Activated naive CD4-positive, alpha-beta T cell treated with anti-CD3 and anti-CD28 coated beads for 36 hours (primary cell): ENCODE measurements at regions not wholly inside any gene's neighbourhood (a gene's known extent, or its start where the extent isn't known, plus 50 kb on each side); places are given as distances from the start of the nearest gene placed in this dataset.

Experiments
- CTCF ChIA-PET: fragments of 350-600 bp; sonication (Branson Sonifier 250); formaldehyde crosslinking; loops from one replicate; lab custom pipeline; 2021; ENCODE audit warnings: antibody characterized with exemption; lab: Charles Lee
- DNase-seq: peaks from one replicate; pipeline ENCODE4 v3.0.0-alpha.2; 2020
- H3K27ac Mint-ChIP-seq: one replicate; pipeline ENCODE4 v1.8.0; 2021; ENCODE audit warnings: mild to moderate bottlenecking, mixed read lengths
- H3K27me3 Mint-ChIP-seq: one replicate; pipeline ENCODE4 v1.8.0; 2021; ENCODE audit warnings: low read depth, mixed read lengths
- H3K36me3 Mint-ChIP-seq: one replicate; pipeline ENCODE4 v1.8.0; 2021; ENCODE audit warnings: low read depth, mixed read lengths
- H3K4me1 Mint-ChIP-seq: one replicate; pipeline ENCODE4 v1.8.0; 2021; ENCODE audit warnings: low read depth, mixed read lengths
- H3K4me3 Mint-ChIP-seq: one replicate; pipeline ENCODE4 v1.8.0; 2021; ENCODE audit warnings: mild to moderate bottlenecking, moderate library complexity, mixed read lengths
- H3K9me3 Mint-ChIP-seq: one replicate; pipeline ENCODE4 v1.8.0; 2021; ENCODE audit warnings: mixed read lengths
- intact Hi-C: fragments of 100-400 bp; cut with micrococcal nuclease; formaldehyde crosslinking; loops from one replicate; pipeline ENCODE4 v1.15.1; 2023

DNA sequence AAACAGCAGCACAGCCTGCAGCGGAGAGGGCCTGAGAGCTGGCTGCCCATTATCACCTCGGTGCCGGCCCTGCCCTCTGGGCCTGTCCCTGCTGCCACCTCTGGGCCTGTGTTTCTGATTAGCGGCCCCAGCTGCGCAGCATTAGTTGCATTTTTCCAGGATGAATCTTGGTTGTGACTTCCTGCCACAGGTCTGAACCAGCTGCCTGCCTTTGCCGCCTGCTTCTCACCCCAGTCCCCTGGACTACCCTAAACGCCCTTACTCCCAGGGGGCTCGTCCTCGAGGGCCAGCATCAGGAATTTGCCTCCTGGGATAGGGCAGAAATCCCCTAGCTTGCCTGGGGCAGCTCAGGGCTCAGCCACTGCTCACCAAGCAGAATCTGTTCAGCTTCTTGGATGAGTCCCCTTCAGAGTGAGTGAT, 342.8 kb downstream of the DYSF start:
- Mint-ChIP-seq H3K27me3 (no peaks in the 10 kb centered on the region), H3K4me1 (no peaks in the 10 kb centered on the region), H3K4me3 (no peak overlapping the region), H3K9me3 (no peaks in the 10 kb centered on the region), H3K36me3 (no peaks in the 10 kb centered on the region), H3K27ac (no peak overlapping the region)
- CTCF ChIA-PET, result interaction anchor here (1.3 kb wide), 2 partner anchors 14 to 18 kb away, joined by 3 to 4 read pairs; no protein-coding TSS in a partner anchor
- no peak for DNase-seq
- intact Hi-C loops, result loop anchor here (5.0 to 10.0 kb wide), 2 partner anchors 184 to 779 kb away; no protein-coding TSS in a partner anchor

DNA sequence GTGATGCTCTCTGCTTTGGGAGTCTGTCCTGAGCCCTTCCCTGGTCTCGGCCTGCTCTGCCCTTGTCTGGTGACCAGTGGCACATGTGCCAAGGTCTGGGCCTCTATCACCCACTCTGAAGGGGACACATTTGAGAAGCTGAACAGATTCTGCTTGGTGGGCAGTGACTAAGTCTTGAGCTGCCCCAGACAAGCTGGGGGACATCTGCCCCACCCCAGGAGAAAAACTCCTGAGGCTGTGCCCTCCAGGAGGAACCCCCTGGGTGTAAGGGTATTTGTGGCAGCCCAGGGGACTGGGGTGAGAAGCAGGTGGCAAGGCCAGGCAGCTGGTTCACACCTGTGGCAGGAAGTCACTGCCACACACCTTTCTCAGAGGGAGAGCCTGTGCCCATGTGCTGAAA, 342.1 kb downstream of the DYSF start:
- Mint-ChIP-seq H3K9me3 (no peaks in the 10 kb centered on the region), H3K36me3 (no peaks in the 10 kb centered on the region), H3K4me3 (no peak overlapping the region), H3K4me1 (no peaks in the 10 kb centered on the region), H3K27me3 (no peaks in the 10 kb centered on the region), H3K27ac (no peak overlapping the region)
- intact Hi-C loops, result loop anchor here (5.0 to 10.0 kb wide), 2 partner anchors 183 to 779 kb away; no protein-coding TSS in a partner anchor
- CTCF ChIA-PET, result interaction anchor here (1.3 kb wide), 1 partner anchor 17 kb away, joined by 3 read pairs; no protein-coding TSS in a partner anchor
- DNase-seq, result no peak

DNA sequence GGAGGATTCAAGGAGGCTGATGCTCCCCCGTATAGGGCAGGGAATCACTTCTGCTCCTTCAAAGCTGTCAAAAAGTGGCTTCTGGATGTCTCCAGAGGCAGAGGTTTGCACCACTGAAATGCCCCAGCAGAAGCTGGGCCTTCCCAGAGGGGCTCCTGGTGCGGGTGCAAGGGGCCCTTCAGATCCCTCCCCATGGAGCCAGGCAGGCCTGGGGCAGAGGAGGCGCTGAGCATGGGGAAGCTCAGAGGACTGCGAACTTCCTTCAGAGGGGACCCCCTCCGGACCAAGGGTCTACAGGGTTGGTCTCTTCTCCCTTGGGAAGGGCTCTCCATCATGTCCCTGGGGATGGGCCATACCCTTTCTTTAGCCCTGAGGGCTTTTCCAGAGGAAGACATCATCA, 341.2 kb downstream of the DYSF start:
- Mint-ChIP-seq H3K27ac (no peak overlapping the region), H3K27me3 (no peaks in the 10 kb centered on the region), H3K4me3 (no peak overlapping the region), H3K4me1 (no peaks in the 10 kb centered on the region), H3K36me3 (no peaks in the 10 kb centered on the region), H3K9me3 (no peaks in the 10 kb centered on the region)
- CTCF ChIA-PET, result interaction anchor here (1.3 kb wide), 1 partner anchor 16 kb away, joined by 3 read pairs; no protein-coding TSS in a partner anchor
- DNase-seq, result no peak
- intact Hi-C loops, result loop anchor here (5.0 to 10.0 kb wide), 2 partner anchors 182 to 780 kb away; no protein-coding TSS in a partner anchor

DNA sequence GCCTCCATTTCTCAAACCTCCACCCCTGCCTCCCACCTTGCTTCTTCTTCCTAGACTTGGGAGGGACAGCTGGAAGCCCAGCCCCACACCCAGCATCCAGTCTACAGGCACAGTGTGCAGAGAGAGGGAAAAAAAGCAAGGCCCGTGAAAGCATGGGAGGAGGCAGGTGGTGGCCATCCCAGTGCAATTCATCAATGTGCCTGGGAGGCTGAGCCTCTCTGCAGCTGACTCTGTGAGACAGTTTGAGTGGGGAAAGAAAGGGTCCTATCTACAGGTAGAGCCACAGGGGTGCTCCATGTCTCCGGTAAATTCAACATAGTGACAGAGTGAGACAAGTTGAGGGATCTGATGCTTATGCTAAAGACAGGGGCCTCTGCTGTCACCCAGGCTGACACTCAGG, 340.6 kb downstream of the DYSF start:
- CTCF ChIA-PET, result no interaction called here
- no peaks in the 10 kb centered on the region for H3K4me1 Mint-ChIP-seq
- H3K27ac Mint-ChIP-seq, result no peak overlapping the region
- H3K27me3 Mint-ChIP-seq, result no peaks in the 10 kb centered on the region
- no peaks in the 10 kb centered on the region for H3K36me3 Mint-ChIP-seq
- H3K4me3 Mint-ChIP-seq, result no peak overlapping the region
- no peak for DNase-seq
- no peaks in the 10 kb centered on the region for H3K9me3 Mint-ChIP-seq
- intact Hi-C loops, result loop anchor here (10.0 kb wide), 1 partner anchor 781 kb away; no protein-coding TSS in a partner anchor

DNA sequence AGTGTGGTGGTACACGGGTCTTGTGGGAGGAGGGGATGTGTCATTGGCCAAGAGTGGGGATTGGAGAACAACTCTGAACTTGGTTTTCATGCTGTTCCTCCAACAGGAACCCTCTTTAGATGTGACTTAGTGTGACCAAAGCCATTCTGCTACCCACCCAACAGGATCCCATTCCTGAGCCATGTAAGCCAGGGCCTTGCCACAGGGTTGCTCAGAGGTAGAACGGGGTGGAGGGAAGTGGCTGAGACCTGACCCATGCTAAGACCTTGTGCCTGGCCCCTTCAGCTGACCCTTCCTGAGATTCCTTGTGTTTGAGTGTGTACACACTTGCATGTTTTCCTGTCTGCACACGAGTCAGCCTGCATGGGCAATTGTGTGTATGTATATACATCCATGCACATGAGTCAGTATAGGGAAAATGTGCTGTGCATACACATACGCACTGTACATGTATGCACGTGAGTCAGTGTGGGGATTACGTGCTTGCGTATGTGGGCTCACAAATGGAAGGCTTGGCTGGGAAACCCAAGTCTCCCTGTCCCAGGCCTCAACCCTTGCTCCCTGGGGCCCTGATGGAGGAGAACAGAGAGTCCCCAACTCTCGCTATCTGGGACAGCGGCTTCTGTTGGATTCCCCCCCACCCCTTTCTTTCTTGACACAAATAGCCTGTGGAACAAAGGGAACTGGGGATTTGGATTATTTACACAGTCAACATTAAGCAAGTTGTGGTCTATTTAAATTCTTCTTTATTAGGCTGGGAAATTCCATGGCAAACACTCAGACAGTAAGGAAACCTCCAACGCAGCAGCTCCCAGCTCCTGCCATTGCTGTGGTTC, 339.8 kb downstream of the DYSF start:
- H3K27me3 Mint-ChIP-seq, result no peaks in the 10 kb centered on the region
- no peaks in the 10 kb centered on the region for H3K36me3 Mint-ChIP-seq
- intact Hi-C loops, result loop anchor here (10.0 kb wide), 1 partner anchor 782 kb away; no protein-coding TSS in a partner anchor
- DNase-seq, result no peak
- CTCF ChIA-PET, result no interaction called here
- H3K9me3 Mint-ChIP-seq, result no peaks in the 10 kb centered on the region
- no peaks in the 10 kb centered on the region for H3K4me1 Mint-ChIP-seq
- no peak overlapping the region for H3K4me3 Mint-ChIP-seq
- H3K27ac Mint-ChIP-seq, result no peak overlapping the region

DNA sequence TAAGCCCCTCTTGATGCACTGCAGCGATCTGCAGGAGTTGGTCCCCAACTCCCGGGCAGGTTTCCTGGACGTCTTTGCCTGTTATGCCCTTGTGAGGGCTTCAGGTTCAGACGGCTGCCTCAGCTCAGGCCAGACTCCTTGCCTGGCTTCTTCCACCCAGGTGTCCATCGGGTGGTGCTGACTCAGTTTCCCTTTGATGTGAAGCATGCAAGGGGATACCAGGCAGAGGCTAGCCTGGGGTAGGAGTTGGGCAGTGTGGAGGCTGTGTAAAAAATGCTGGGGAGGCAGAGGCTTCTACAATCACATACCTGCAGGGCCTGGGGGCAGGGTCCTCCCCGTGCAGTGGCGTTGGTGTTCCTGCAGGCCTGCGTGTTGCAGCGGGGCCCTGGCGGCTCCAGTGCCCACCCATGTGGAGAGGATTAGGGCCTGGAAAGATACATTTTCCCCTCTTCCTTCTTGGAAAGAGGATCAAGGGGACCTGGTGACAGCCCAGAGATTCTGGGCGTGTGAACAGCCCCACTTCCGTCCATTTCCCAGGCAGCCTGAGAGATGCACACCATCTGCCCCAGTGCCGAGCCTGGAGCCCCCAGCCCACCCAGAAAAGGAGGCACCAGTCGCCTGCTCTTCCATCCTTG, 338.3 kb downstream of the DYSF start:
- Mint-ChIP-seq H3K27me3 (no peaks in the 10 kb centered on the region), H3K4me3 (no peak overlapping the region), H3K4me1 (no peaks in the 10 kb centered on the region), H3K36me3 (no peaks in the 10 kb centered on the region), H3K9me3 (no peaks in the 10 kb centered on the region), H3K27ac (no peak overlapping the region)
- CTCF ChIA-PET, result no interaction called here
- DNase-seq, result no peak
- intact Hi-C loops, result loop anchor here (10.0 kb wide), 1 partner anchor 783 kb away; no protein-coding TSS in a partner anchor

DNA sequence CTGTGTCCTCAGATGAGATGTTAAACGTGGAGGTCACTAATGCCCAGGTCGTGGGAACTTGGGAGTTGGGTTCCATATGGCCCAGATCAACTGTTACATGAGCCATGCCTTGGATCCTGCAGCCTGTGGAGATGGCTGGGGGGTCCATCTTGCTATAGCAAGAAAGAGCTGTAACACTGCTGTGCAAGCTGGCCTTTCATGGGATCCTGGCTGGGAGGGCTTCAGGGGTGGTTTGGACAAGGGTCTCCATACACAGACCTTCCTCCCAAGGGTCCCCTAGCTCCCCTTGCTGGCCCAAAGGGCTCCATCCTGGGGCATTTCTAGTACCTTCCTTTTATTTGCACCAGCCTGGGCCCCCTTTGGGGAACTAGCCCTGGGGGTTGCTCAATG, 337.7 kb downstream of the DYSF start:
- Mint-ChIP-seq H3K27ac (no peak overlapping the region), H3K9me3 (no peaks in the 10 kb centered on the region), H3K27me3 (peaks cover 1% of the 10 kb centered on the region), H3K4me3 (no peak overlapping the region), H3K4me1 (no peaks in the 10 kb centered on the region), H3K36me3 (no peaks in the 10 kb centered on the region)
- intact Hi-C loops, result loop anchor here (10.0 kb wide), 1 partner anchor 784 kb away; no protein-coding TSS in a partner anchor
- no peak for DNase-seq
- CTCF ChIA-PET, result no interaction called here

DNA sequence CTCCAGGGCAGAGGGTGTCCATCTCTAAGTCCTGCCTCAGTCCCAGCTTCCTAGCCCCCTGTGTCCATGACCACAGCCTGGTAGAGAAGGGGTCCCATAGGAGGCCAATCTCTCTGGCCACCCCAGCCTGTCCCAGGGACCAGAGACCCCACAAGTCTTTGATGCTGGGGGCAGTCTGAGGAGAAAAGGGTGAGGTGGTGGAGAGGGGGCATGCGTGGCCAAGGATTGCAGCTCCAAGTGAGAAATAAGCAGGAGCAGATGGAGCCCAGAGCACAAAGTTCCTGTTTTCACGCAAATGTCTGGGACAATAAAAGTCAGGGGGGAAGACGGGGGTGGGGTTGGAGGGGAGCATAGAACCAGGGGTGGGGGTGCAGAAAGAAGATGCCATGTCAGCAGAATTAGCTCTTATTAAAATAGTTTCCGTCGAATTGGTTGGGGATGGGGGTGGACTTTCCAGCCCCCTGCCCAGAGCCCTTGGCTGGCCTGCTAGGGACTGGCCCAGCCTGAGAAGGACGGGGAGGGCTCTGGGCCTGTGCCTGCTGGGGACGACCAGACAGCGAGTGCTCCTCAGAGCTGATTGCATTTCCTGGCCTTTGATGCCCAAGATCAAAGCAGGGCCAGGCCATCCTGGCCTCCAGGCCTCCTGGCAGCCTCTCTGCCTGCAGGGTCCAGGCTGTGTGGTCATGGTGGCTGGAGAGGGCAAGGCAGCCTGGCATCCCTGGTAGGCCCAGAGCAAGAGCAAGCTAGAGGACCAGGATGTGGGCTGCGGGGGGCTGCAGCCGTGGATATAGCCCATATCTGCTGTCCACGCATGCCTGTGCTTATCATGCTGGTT, 337.1 kb downstream of the DYSF start:
- Mint-ChIP-seq H3K36me3 (no peaks in the 10 kb centered on the region), H3K27ac (no peak overlapping the region), H3K4me3 (no peak overlapping the region), H3K4me1 (no peaks in the 10 kb centered on the region), H3K27me3 (peaks cover 4% of the 10 kb centered on the region), H3K9me3 (no peaks in the 10 kb centered on the region)
- DNase-seq, result no peak
- CTCF ChIA-PET, result interaction anchor here (0.6 to 1.2 kb wide), 2 partner anchors 9 to 958 kb away, joined by 3 read pairs; no protein-coding TSS in a partner anchor
- intact Hi-C loops, result loop anchor here (10.0 kb wide), 1 partner anchor 784 kb away; no protein-coding TSS in a partner anchor

DNA sequence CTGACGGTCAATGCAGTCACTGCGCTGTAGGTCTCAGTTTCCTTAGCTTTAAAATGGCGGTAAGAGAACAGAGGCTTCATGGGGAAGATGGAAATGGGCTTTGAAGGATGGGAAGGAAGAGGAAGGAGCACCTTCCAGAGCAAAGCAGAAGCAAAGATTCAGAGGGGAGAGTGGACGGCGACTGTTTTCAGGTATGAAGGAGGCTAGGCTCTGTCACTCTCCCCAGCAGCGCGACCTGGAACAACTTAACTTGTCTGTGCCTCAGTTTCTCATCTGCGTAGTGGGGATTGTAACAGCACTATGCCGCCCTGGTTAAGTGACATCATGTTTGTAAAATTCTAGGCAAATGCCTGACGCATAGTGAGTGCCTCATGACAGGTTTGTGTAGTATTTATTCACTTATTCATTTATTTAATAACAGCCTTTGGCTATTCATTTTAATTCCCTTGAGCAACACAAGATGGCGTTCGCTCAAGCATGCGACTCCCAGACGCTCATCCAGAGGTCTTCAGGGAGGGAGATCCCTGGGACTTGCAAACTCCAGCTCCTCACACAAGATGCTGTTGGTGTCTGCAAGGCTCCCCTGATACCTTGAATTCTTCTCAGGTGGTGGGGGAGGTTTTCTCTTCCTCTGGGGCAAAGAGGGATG, 336.3 kb downstream of the DYSF start:
- Mint-ChIP-seq H3K36me3 (no peaks in the 10 kb centered on the region), H3K27me3 (peaks cover 4% of the 10 kb centered on the region), H3K27ac (no peak overlapping the region), H3K4me1 (no peaks in the 10 kb centered on the region), H3K9me3 (no peaks in the 10 kb centered on the region), H3K4me3 (no peak overlapping the region)
- intact Hi-C loops, result loop anchor here (10.0 kb wide), 1 partner anchor 785 kb away; no protein-coding TSS in a partner anchor
- CTCF ChIA-PET, result interaction anchor here (0.6 to 1.2 kb wide), 2 partner anchors 10 to 959 kb away, joined by 3 read pairs; no protein-coding TSS in a partner anchor
- no peak for DNase-seq

DNA sequence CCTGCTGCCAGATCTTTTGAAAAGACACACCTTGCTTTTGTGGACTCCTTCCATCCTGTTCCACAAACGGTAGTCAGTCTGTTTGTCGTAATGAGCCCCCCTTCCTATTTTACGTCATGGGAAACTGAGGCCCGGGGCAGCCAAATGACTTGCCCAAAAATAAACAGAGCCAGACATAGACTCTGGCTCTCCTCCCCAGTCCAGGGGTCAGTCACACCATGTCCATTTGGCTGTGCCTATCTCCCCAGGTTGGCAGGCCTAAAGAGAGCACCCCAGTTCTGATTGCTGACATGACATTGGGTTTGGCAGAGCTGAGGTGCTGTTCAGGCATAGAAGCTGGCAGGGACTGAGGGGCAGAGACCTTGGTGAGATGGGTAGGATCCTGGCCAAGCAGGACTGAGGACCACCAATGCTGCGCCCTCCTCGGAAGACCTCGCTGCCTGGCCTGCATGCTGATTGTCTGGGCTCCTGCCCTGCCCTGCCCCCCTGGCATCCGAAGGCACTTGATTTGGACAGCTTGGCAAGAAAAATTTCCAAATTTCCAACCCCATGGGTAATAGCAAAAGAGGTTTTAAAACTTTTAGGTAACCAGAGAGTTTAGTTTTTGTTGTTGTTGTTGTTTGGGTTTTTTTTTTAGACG, 335.4 kb downstream of the DYSF start:
- no peak for DNase-seq
- Mint-ChIP-seq H3K9me3 (no peaks in the 10 kb centered on the region), H3K27ac (no peak overlapping the region), H3K4me1 (no peaks in the 10 kb centered on the region), H3K36me3 (no peaks in the 10 kb centered on the region), H3K27me3 (peaks cover 4% of the 10 kb centered on the region), H3K4me3 (no peak overlapping the region)
- CTCF ChIA-PET, result no interaction called here
- intact Hi-C loops, result no loop called here

DNA sequence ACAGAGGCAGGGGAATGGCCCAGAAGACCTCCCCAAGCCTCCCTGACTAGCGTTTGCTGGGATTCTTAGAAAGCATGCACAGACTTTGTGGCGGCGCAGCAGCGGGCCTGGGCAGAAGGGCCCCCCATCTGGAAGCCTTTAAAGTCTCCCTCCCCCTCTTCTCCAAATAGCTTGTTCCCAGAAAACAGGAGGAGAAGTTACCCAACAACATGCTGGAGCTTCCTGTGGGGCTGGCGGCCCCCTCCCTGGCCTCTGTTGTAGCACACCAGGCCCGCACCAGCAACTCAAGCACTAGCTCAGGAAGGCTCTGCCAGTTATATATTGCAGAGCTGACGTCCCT, 334.8 kb downstream of the DYSF start:
- Mint-ChIP-seq H3K36me3 (no peaks in the 10 kb centered on the region), H3K27me3 (peaks cover 4% of the 10 kb centered on the region), H3K27ac (no peak overlapping the region), H3K4me3 (no peak overlapping the region), H3K9me3 (no peaks in the 10 kb centered on the region), H3K4me1 (no peaks in the 10 kb centered on the region)
- no peak for DNase-seq
- intact Hi-C loops, result no loop called here
- CTCF ChIA-PET, result no interaction called here
